Adrenal gland (tissue), 5 donors: ENCODE measurements at regions not wholly inside any gene's neighbourhood (a gene's known extent, or its start where the extent isn't known, plus 50 kb on each side); places are given as distances from the start of the nearest gene placed in this dataset.

Experiments used
- CTCF ChIP-seq, 6 experiments: fragments of 450-650 bp in 4 of 6; fragments of 200-600 bp in 2 of 6; sonication (generic) in 1 of 6; IDR thresholded peaks; 1 replicate in 5 of 6; 2 replicates in 1 of 6; pipeline versions ENCODE4 v1.5.1 to v1.8.0; 2016 to 2021; ENCODE audit warnings: antibody characterized with exemption in 6 of 6, mild to moderate bottlenecking in 2 of 6, moderate library complexity in 1 of 6
- POLR2A ChIP-seq, 2 donors: fragments of 450-650 bp; IDR thresholded peaks; one replicate each; pipeline ENCODE4 v1.6.1; 2017; ENCODE audit warnings: antibody characterized with exemption in 2 of 2, mild to moderate bottlenecking in 2 of 2, moderate library complexity in 1 of 2
- donor health status: DM: no; HTN: no; CAD: no.

- TF ChIP-seq CTCF (IDR thresholded peaks at IDR 0.05) (no peak), POLR2A (IDR thresholded peaks at IDR 0.05) (no peak)
Measured at GRCh38 chr13:108551674-108552073, 77.7 kb upstream of the MYO16 start.
